HG03060 (cell line): ENCODE measurements at regions not wholly inside any gene's neighbourhood (a gene's known extent, or its start where the extent isn't known, plus 50 kb on each side); places are given as distances from the start of the nearest gene placed in this dataset.

Source experiments
- ATAC-seq: cut with Tn5 transposase; IDR thresholded peaks from one replicate; pipeline ENCODE4 v1.9.1; 2021; ENCODE audit warnings: low read depth, moderate number of reproducible peaks; ENCODE audit not compliant: unreplicated experiment

GRCh38 chr2:13558368-13558767 lies 841.6 kb downstream of the TRIB2 start:
- peak; percentile 87 for ATAC-seq

GRCh38 chr2:13560322-13560721 lies 843.6 kb downstream of the TRIB2 start:
- ATAC-seq = no peak

- ATAC-seq = no peak
These were observed 855.7 kb downstream of the TRIB2 start for GRCh38 chr2:13572466-13572865.

GRCh38 chr2:13574831-13575230 lies 858.1 kb downstream of the TRIB2 start:
- no peak for ATAC-seq

GRCh38 chr2:13576406-13577036 lies 859.8 kb downstream of the TRIB2 start:
- no peak for ATAC-seq

GRCh38 chr2:13578547-13578946 lies 861.8 kb downstream of the TRIB2 start:
- no peak for ATAC-seq

GRCh38 chr2:13581471-13581870 lies 864.7 kb downstream of the TRIB2 start:
- no peak for ATAC-seq

GRCh38 chr2:13583609-13584008 lies 866.9 kb downstream of the TRIB2 start:
- no peak for ATAC-seq

- no peak for ATAC-seq
These were observed 867.3 kb downstream of the TRIB2 start for GRCh38 chr2:13584020-13584419.

- no peak for ATAC-seq
These were observed 869.0 kb downstream of the TRIB2 start for GRCh38 chr2:13585732-13586131.

GRCh38 chr2:13596233-13596632 lies 879.5 kb downstream of the TRIB2 start:
- no peak for ATAC-seq

- no peak for ATAC-seq
These were observed 880.4 kb downstream of the TRIB2 start for GRCh38 chr2:13597176-13597575.

GRCh38 chr2:13601506-13601905 lies 884.8 kb downstream of the TRIB2 start:
- no peak for ATAC-seq

GRCh38 chr2:13604951-13605661 lies 888.4 kb downstream of the TRIB2 start:
- no peak for ATAC-seq

- peak; percentile 50 for ATAC-seq
These were observed 890.4 kb downstream of the TRIB2 start for GRCh38 chr2:13607139-13607538.

- ATAC-seq = no peak
These were observed 895.2 kb downstream of the TRIB2 start for GRCh38 chr2:13611939-13612338.

- ATAC-seq = no peak
These were observed 899.3 kb downstream of the TRIB2 start for GRCh38 chr2:13616059-13616458.

- ATAC-seq = no peak
These were observed 899.9 kb downstream of the TRIB2 start for GRCh38 chr2:13616616-13617015.

GRCh38 chr2:13628122-13628521 lies 911.4 kb downstream of the TRIB2 start:
- no peak for ATAC-seq

GRCh38 chr2:13638181-13638580 lies 921.4 kb downstream of the TRIB2 start:
- ATAC-seq = no peak

- no peak for ATAC-seq
These were observed 933.2 kb downstream of the TRIB2 start for GRCh38 chr2:13649918-13650317.

- ATAC-seq = no peak
These were observed 933.9 kb downstream of the TRIB2 start for GRCh38 chr2:13650586-13651180.
